ENCODE measurements at regions not wholly inside any gene's neighbourhood (a gene's known extent, or its start where the extent isn't known, plus 50 kb on each side); places are given as distances from the start of the nearest gene placed in this dataset.
"Not testable (repeated sequence)": the region's sequence is repeated elsewhere in the genome, so short reads cannot be mapped to it uniquely, and the experiment has no call there.

DNA sequence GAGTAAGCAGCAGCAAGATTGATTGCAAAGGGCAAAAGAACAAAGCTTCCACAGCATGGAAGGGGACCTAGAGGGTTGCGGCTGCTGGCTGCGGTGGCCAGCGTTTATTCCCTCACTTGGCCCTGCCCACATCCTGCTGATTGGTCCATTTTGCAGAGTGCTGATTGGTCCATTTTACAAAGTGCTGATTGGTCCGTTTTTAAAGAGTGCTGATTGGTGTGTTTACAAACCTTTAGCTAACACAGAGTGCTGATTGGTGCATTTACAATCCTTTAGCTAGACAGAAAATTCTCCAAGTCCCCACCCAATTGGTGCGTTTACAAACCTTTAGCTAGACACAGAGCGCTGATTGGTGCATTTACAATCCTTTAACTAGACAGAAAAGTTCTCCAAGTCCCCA is 194.4 kb downstream of the MC4R start:
- not testable (repeated sequence) for TF ChIP-seq POLR2A, CTCF (IDR thresholded peaks at IDR 0.05)

Measured in testis (tissue), 2 donors.